Stomach smooth muscle (tissue), 2 donors: ENCODE measurements at regions not wholly inside any gene's neighbourhood (a gene's known extent, or its start where the extent isn't known, plus 50 kb on each side); places are given as distances from the start of the nearest gene placed in this dataset.

ENCODE experiments used
- H3K27ac ChIP-seq: one replicate; pipeline ENCODE4 v1.7.0; 2013; ENCODE audit warnings: mild to moderate bottlenecking, low read length, inconsistent platforms
- H3K27me3 ChIP-seq, 2 donors: one replicate each; pipeline ENCODE4 v1.7.0; 2013; ENCODE audit warnings: low read length in 2 of 2; ENCODE audit not compliant: insufficient read depth in 2 of 2, control insufficient read depth in 1 of 2
- H3K36me3 ChIP-seq, 2 donors: one replicate each; pipeline ENCODE4 v1.7.0; 2013; ENCODE audit warnings: low read length in 2 of 2; ENCODE audit not compliant: control insufficient read depth in 2 of 2, insufficient read depth in 2 of 2
- H3K4me1 ChIP-seq: one replicate; pipeline ENCODE4 v1.7.0; 2013; ENCODE audit warnings: low read length; ENCODE audit not compliant: control insufficient read depth, insufficient read depth
- H3K4me3 ChIP-seq, 2 donors: one replicate each; pipeline ENCODE4 v1.7.0; 2013; ENCODE audit warnings: low read length in 2 of 2
- H3K9ac ChIP-seq, 2 donors: one replicate each; pipeline ENCODE4 v1.7.0; 2013; ENCODE audit warnings: low read length in 2 of 2, mild to moderate bottlenecking in 1 of 2
- H3K9me3 ChIP-seq, 2 donors: one replicate each; pipeline ENCODE4 v1.7.0; 2013; ENCODE audit warnings: low read length in 2 of 2; ENCODE audit not compliant: control insufficient read depth in 2 of 2
- donor health status: healthy.
- donor health status: Pancreatic carcinoma.

DNA sequence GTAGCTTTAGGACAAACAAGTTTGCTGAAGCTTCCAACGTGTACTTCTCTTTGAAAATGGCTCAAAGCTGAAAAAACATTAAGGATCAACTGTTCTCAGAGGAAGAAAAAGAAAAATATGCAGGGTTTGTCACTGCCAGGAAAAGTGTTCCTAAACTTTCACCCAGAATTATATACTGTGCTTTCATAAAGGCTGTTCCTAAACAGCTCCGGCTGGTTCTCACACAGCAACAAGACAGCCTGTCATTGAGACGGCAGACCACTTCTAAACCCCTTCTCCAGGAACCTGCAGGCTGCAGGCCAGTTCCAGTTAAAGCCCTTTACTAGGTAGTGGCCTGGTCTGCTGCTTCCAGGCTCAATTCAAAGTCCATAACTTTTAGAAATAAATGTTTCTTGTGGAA lies 97.4 kb upstream of the SOX4 start:
- Histone ChIP-seq H3K27ac (no peak overlapping the region), H3K9ac (no peak overlapping the region), H3K4me1 (no peaks in the 10 kb centered on the region), H3K36me3 (no peaks in the 10 kb centered on the region), H3K4me3 (no peak overlapping the region), H3K9me3 (no peaks in the 10 kb centered on the region), H3K27me3 (no peaks in the 10 kb centered on the region)

DNA sequence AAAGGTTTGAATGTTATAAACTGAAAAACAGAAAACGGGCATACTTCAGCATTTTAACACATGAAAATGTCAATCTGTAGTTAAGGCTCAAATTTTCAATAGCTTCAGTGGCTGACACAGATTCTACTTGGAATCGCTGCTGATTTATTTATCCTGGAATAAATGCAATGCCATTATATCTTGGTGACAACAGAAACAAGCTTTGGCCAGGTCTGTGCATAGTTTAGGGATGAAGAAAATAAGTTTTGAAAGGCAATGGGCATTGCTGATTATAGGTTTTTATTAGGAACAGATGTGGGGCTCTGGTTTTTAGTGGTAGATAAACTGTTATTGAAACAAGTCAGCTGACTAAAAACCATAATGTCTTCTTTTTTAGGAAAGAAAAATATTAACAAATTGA lies 96.8 kb upstream of the SOX4 start:
- no peaks in the 10 kb centered on the region for H3K27me3 ChIP-seq
- H3K4me3 ChIP-seq: no peak overlapping the region
- no peak overlapping the region for H3K9ac ChIP-seq
- no peaks in the 10 kb centered on the region for H3K9me3 ChIP-seq
- H3K36me3 ChIP-seq: no peaks in the 10 kb centered on the region
- H3K4me1 ChIP-seq: no peaks in the 10 kb centered on the region
- H3K27ac ChIP-seq: no peak overlapping the region

DNA sequence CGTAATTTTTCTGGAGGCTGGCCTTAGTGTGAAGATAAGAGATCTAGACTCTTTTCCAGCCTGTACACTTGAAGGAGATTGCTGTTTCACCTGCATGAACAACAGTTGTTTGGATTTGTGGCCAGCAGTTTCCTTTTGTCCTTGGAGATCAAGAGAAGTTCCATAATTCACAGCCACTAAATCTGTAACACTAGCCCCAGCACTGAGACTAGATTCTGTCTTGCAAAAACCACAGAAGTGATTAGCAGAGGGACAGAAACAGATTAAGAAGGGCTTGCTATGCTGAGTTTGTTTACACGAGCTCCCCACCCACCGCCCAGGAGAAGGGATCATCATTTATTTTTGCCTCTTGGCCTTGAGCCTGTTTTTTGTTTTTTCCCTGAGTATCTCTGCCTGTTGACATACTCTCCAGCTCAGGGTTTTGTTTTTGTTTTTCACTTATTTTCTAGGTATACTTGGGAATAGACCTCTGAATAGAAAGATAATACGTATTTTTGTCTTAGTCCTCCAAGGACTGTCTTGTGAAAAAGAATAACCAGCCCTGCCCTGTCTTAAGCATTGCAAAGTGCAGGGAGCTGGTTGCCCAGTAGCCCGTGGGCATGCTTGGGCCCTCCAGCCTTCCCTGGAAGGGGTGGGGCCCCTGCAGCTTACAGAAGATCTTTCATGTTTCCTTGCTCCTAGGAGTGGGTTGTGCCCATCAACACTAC lies 93.1 kb upstream of the SOX4 start:
- no peak overlapping the region for H3K9ac ChIP-seq
- H3K9me3 ChIP-seq: no peaks in the 10 kb centered on the region
- H3K36me3 ChIP-seq: no peaks in the 10 kb centered on the region
- H3K4me3 ChIP-seq: no peak overlapping the region
- H3K27ac ChIP-seq: no peak overlapping the region
- H3K27me3 ChIP-seq: no peaks in the 10 kb centered on the region
- no peaks in the 10 kb centered on the region for H3K4me1 ChIP-seq

DNA sequence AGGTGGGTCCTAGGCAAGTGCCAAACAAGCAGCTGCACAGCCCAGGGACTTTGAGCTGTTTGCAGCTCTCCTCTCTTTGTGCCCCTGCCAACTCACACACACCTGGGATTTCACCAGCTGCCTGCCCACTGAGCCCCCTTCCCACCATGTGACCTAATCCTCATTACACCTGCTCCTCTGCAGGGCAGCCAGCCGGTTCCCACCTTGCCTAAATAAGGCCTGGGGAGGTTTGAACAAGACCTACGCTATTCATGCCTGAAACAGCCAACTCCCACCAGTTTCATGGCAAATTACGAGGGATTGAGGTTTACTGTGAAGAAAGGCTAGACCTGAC lies 92.6 kb upstream of the SOX4 start:
- Histone ChIP-seq H3K9me3 (no peaks in the 10 kb centered on the region), H3K9ac (no peak overlapping the region), H3K27ac (no peak overlapping the region), H3K4me1 (no peaks in the 10 kb centered on the region), H3K36me3 (no peaks in the 10 kb centered on the region), H3K27me3 (no peaks in the 10 kb centered on the region), H3K4me3 (no peak overlapping the region)

DNA sequence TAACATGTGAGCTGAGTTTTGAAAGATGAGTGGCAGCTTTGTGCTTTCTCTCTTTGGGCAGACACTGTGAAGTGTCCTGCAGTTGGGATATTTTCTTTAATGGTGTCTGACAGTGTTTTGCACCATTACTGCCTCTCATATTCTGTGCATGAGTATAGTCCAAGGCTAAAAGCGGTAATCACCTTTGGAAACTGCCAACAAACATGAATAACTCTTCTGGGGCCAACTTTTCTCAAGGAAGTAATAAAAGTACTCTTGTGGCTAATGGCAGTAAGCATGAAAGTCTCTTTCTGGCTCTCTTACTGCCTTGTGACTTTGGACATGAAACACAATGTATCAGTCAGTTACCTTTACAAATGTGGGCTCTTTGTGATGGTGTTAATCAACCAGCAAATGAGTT lies 91.7 kb upstream of the SOX4 start:
- no peak overlapping the region for H3K27ac ChIP-seq
- no peaks in the 10 kb centered on the region for H3K9me3 ChIP-seq
- H3K36me3 ChIP-seq: no peaks in the 10 kb centered on the region
- no peak overlapping the region for H3K4me3 ChIP-seq
- no peaks in the 10 kb centered on the region for H3K27me3 ChIP-seq
- H3K9ac ChIP-seq: no peak overlapping the region
- no peaks in the 10 kb centered on the region for H3K4me1 ChIP-seq

DNA sequence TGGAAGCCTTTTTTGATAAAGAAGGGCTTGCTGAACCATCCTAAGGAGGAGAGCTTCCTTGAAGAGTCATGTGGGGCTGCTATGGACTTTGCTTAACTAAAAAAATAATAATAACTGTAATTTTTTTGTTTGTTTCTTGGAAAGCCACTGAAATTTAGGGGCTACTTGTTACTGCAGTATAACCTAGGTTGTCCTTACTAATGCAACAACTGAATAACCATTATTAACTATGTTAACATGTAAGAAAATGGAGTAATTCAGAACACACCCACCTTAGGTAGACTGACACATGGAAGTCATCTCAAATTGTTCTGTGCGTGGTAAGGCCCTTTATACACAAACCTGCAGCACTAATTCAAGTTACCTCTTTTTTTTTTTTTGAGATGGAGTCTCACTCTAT lies 90.9 kb upstream of the SOX4 start:
- Histone ChIP-seq H3K4me3 (no peak overlapping the region), H3K9ac (no peak overlapping the region), H3K4me1 (no peaks in the 10 kb centered on the region), H3K27me3 (no peaks in the 10 kb centered on the region), H3K36me3 (no peaks in the 10 kb centered on the region), H3K27ac (no peak overlapping the region), H3K9me3 (no peaks in the 10 kb centered on the region)

DNA sequence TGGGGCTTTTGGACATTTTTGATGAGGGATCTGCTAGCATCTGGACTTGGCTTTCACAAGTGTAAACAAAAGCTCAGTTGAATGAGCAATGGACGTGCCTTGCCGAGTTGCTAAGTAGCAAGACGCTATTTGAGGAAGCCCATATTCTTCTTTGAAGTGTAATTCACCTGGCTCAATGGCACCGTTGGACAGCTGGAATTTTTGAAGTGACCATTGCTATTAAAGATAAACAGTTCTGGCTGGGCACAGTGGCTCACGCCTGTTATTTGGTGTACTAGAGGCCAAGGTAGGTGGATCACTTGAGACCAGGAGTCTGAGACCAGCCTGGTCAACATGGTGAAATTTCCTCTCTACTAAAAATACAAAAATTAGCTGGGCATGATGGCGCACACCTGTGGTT lies 88.8 kb upstream of the SOX4 start:
- H3K9me3 ChIP-seq: no peaks in the 10 kb centered on the region
- no peak overlapping the region for H3K4me3 ChIP-seq
- H3K27ac ChIP-seq: no peak overlapping the region
- H3K36me3 ChIP-seq: no peaks in the 10 kb centered on the region
- H3K9ac ChIP-seq: no peak overlapping the region
- no peaks in the 10 kb centered on the region for H3K27me3 ChIP-seq
- H3K4me1 ChIP-seq: no peaks in the 10 kb centered on the region

DNA sequence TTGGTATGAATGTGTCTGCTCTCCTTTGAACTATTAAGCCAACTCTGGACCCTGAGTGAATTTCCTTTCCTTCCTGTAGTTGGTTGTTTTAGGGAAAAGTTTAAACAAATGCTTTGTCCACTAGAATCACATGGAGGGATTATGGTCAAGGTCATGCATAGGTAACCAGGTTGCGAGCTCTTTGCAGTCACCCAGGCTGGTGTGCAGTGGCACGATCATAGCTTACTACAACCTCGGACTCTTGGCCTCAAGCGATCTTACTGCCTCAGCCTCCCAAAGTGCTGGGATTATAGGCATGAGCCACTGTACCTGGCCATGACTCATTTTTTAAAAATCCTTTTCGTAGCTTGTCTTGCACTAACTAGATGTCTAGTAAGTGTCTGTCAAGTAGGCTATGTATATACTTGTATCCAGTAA lies 88.0 kb upstream of the SOX4 start:
- Histone ChIP-seq H3K36me3 (no peaks in the 10 kb centered on the region), H3K27me3 (no peaks in the 10 kb centered on the region), H3K9me3 (no peaks in the 10 kb centered on the region), H3K4me3 (no peak overlapping the region), H3K27ac (no peak overlapping the region), H3K9ac (no peak overlapping the region), H3K4me1 (no peaks in the 10 kb centered on the region)

DNA sequence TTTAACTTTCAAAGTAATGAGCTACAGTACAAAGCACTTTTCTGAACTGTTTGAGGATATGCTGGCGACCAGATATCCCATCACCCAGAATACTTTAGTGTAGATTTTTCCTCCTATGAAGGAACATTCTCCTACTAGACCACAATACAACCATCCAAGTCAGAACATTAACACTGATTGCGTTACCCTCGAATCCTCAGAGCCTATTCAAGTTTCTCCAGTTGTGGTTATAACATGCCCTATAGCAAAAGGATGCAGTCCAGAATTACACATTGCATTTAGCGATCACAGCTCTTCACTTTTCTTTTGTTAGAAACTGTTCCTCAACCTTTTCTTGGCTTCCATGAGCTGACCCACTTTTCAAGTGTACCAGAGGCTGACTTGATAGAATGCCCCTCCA lies 87.4 kb upstream of the SOX4 start:
- H3K36me3 ChIP-seq: no peaks in the 10 kb centered on the region
- H3K9ac ChIP-seq: no peak overlapping the region
- H3K27me3 ChIP-seq: no peaks in the 10 kb centered on the region
- H3K9me3 ChIP-seq: no peaks in the 10 kb centered on the region
- no peaks in the 10 kb centered on the region for H3K4me1 ChIP-seq
- no peak overlapping the region for H3K4me3 ChIP-seq
- H3K27ac ChIP-seq: no peak overlapping the region

DNA sequence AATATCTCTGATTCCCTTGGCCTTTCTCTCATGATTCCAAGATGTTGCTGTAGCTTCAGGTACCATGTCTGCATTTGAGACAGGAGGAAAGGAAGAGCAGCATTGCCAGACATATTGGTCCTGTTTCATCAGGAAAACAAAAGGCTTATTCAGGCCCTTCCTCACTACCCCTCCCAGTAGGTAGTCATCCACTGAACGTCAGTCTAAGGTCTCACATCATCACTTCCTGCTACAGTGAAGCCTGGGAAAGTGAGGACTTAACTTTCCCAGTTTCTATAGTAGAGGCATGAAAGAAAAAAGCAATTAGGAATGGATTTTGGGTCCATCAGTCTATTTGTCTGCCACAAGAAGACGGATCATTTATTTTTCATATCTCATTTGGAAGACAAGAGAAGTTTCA lies 85.7 kb upstream of the SOX4 start:
- Histone ChIP-seq H3K9me3 (no peaks in the 10 kb centered on the region), H3K27me3 (no peaks in the 10 kb centered on the region), H3K4me3 (no peak overlapping the region), H3K9ac (no peak overlapping the region), H3K4me1 (no peaks in the 10 kb centered on the region), H3K36me3 (no peaks in the 10 kb centered on the region), H3K27ac (no peak overlapping the region)

DNA sequence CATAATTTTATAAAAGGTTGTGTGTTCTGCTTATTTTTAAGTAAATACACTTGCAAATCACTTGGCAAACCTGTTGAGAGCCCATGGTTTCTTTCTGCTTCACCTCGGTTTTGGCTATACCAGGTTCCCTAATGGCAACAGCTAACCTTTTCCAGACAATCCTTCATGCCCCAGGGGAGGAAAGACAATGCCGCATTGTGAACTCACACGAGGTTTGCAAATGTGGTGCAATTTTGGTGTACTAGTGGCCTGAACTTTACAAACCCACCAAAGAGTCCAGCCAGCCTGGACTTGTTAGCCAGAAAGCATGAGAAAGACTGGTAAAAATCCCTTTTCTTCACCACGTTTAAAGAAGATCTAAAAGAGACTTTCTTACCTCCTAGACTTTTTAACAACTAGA lies 84.8 kb upstream of the SOX4 start:
- H3K36me3 ChIP-seq: no peaks in the 10 kb centered on the region
- H3K4me3 ChIP-seq: no peak overlapping the region
- H3K9me3 ChIP-seq: no peaks in the 10 kb centered on the region
- H3K27ac ChIP-seq: no peak overlapping the region
- no peak overlapping the region for H3K9ac ChIP-seq
- H3K27me3 ChIP-seq: no peaks in the 10 kb centered on the region
- H3K4me1 ChIP-seq: no peaks in the 10 kb centered on the region
